OCI-LY3 (cell line): ENCODE measurements at regions not wholly inside any gene's neighbourhood (a gene's known extent, or its start where the extent isn't known, plus 50 kb on each side); places are given as distances from the start of the nearest gene placed in this dataset.

Source experiments
- H2AFZ ChIP-seq: fragments of 200-600, 300-600 bp; shearing (Covaris generic); 2 replicates; pipeline ENCODE4 v1.6.0; 2014; ENCODE audit warnings: antibody characterized with exemption, low read depth, low read length
- H3K27ac ChIP-seq: fragments of 200-600, 300-600 bp; sonication (generic); 2 replicates; pipeline ENCODE4 v1.5.1; 2014; ENCODE audit warnings: mild to moderate bottlenecking, low read length, moderate library complexity, mixed read lengths
- H3K27me3 ChIP-seq: fragments of 200-600, 300-600 bp; sonication (generic); 2 replicates; pipeline ENCODE4 v1.6.1; 2014; ENCODE audit warnings: low read depth, low read length, mixed read lengths
- H3K36me3 ChIP-seq: fragments of 200-600, 300-600 bp; sonication (generic); replicated peaks from 2 replicates; pipeline ENCODE3; 2014; ENCODE audit warnings: low read depth, low read length, mixed read lengths
- H3K4me1 ChIP-seq: fragments of 300-600, 200-600 bp; sonication (generic); 2 replicates; pipeline ENCODE4 v1.6.1; 2014; ENCODE audit warnings: low read length, mixed read lengths
- H3K4me2 ChIP-seq: fragments of 200-600, 300-600 bp; sonication (generic); 2 replicates; pipeline ENCODE4 v1.6.1; 2014; ENCODE audit warnings: low read length, mixed read lengths
- H3K4me3 ChIP-seq: fragments of 300-600, 200-600 bp; sonication (generic); 2 replicates; pipeline ENCODE4 v1.5.1; 2014; ENCODE audit warnings: antibody characterized with exemption, mild to moderate bottlenecking, low read length, moderate library complexity
- H3K79me2 ChIP-seq: fragments of 300-600, 200-600 bp; shearing (Covaris generic); 2 replicates; pipeline ENCODE4 v1.6.1; 2014; ENCODE audit warnings: mild to moderate bottlenecking, low read length, mixed read lengths
- H3K9ac ChIP-seq: fragments of 300-600, 200-600 bp; shearing (Covaris generic); 2 replicates; pipeline ENCODE4 v1.6.0; 2014; ENCODE audit warnings: mild to moderate bottlenecking, low read length, moderate library complexity
- H3K9me3 ChIP-seq: fragments of 200-600, 300-600 bp; shearing (Covaris generic); 2 replicates; pipeline ENCODE4 v1.6.1; 2014; ENCODE audit warnings: low read length, mixed read lengths; ENCODE audit not compliant: insufficient read depth
- H4K20me1 ChIP-seq: fragments of 200-600, 300-600 bp; sonication (generic); 2 replicates; pipeline ENCODE4 v1.6.1; 2016; ENCODE audit warnings: low read length, mixed read lengths; ENCODE audit not compliant: insufficient read depth
- EZH2phosphoT487 ChIP-seq: fragments of 200-600 bp; shearing (Covaris generic); IDR thresholded peaks from 2 replicates; pipeline ENCODE4 v1.6.1; 2018; ENCODE audit warnings: antibody characterized with exemption, mixed run types, low read depth
- TF ChIP-seq, protein P1 (sequence below): fragments of 200-600, 300-600 bp; sonication (generic); IDR thresholded peaks from 2 replicates; pipeline ENCODE4 v1.5.1; 2014; ENCODE audit warnings: antibody characterized with exemption, low read length, low read depth

DNA sequence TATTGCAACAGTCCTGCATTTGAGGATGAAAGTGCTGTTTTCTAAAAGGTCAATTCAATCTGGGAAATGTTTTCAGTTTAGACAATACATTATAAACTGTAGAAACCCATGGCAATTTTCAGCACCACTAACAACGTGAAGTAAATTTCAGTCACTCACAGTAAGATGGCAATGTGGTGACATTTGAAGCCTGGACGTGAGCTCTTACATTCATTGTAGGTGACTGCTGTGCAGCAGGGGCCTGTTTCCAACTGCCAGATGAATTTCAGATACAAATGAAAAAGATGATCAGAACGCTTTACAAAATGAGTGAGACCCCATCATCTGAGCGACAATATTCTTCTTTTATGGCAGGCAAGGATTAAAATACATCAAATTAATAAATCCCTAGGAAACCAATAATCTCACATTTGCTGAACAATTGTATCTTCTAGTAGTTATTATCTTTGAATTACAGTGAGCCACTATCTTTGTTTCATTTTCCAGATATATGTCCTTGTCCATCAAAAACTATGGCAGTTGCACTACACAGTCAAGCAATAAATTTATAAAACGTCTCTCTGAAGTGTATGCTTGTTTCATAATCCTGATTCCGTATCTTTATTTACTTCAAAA, 1816.8 kb downstream of the OLFM4 start:
- Histone ChIP-seq H3K36me3 (no peaks in the 10 kb centered on the region), H3K4me2 (no peak overlapping the region), H3K9me3 (no peaks in the 10 kb centered on the region), H3K27me3 (no peaks in the 10 kb centered on the region), H3K4me1 (no peaks in the 10 kb centered on the region), H3K79me2 (no peaks in the 10 kb centered on the region), H4K20me1 (no peaks in the 10 kb centered on the region), H3K4me3 (no peak overlapping the region), H3K27ac (no peak overlapping the region), H2AFZ (peak overlapping the region; percentile 47; the same call in 1 of the 2 replicates), H3K9ac (no peak overlapping the region)
- TF ChIP-seq, protein P1, sequence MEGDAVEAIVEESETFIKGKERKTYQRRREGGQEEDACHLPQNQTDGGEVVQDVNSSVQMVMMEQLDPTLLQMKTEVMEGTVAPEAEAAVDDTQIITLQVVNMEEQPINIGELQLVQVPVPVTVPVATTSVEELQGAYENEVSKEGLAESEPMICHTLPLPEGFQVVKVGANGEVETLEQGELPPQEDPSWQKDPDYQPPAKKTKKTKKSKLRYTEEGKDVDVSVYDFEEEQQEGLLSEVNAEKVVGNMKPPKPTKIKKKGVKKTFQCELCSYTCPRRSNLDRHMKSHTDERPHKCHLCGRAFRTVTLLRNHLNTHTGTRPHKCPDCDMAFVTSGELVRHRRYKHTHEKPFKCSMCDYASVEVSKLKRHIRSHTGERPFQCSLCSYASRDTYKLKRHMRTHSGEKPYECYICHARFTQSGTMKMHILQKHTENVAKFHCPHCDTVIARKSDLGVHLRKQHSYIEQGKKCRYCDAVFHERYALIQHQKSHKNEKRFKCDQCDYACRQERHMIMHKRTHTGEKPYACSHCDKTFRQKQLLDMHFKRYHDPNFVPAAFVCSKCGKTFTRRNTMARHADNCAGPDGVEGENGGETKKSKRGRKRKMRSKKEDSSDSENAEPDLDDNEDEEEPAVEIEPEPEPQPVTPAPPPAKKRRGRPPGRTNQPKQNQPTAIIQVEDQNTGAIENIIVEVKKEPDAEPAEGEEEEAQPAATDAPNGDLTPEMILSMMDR = no peak
- TF ChIP-seq EZH2phosphoT487 = no peak

DNA sequence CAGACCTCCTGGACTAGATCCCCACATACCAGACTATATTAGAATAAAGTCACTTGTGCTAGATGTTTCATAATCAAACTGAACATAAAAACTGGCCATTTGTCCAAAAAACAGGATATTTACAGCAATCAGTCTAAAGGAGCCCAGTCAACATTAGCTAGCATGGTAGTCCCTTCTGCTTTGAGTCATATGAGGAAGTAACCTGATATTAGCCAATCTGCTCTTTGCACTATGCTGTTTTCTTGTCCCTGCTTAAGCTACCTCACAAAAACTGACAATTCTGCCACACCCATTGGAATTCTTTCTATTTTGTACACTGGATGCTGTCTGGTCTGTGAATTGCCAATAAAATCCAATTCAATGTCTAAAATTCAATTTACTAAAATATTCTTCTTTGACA, 1824.2 kb downstream of the OLFM4 start:
- Histone ChIP-seq H3K4me3 (no peak overlapping the region), H3K9me3 (no peaks in the 10 kb centered on the region), H3K36me3 (no peaks in the 10 kb centered on the region), H3K4me1 (peaks cover 6% of the 10 kb centered on the region), H3K4me2 (no peak overlapping the region), H3K27ac (no peak overlapping the region), H3K27me3 (no peaks in the 10 kb centered on the region), H3K9ac (no peak overlapping the region), H3K79me2 (no peaks in the 10 kb centered on the region), H2AFZ (no peak overlapping the region), H4K20me1 (no peaks in the 10 kb centered on the region)
- TF ChIP-seq EZH2phosphoT487 = no peak
- TF ChIP-seq, protein P1 = no peak

DNA sequence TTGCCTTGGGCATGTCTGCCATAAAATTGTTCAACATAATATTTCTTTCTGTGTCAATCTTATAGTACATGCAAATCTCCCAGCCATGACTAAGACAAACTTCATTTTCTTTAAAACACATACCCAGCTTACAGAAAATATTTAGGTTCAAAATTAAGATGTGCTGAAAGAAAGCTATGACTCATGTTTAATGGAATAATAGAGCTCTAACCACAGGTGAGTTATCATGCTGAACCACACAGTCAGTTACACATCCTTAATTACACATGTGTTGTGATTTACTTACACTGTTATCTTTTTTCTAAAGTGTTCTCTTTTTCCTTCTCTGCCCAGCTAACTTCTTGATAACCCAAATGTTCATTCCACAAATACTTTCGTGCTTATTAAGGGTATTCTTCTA, 1831.2 kb downstream of the OLFM4 start:
- no peak overlapping the region for H3K4me2 ChIP-seq
- no peaks in the 10 kb centered on the region for H3K36me3 ChIP-seq
- H3K4me1 ChIP-seq = no peaks in the 10 kb centered on the region
- no peaks in the 10 kb centered on the region for H3K27me3 ChIP-seq
- H3K9ac ChIP-seq = no peak overlapping the region
- no peaks in the 10 kb centered on the region for H3K79me2 ChIP-seq
- no peak overlapping the region for H3K27ac ChIP-seq
- H3K4me3 ChIP-seq = no peak overlapping the region
- no peak overlapping the region for H2AFZ ChIP-seq
- no peaks in the 10 kb centered on the region for H3K9me3 ChIP-seq
- H4K20me1 ChIP-seq = no peaks in the 10 kb centered on the region
- TF ChIP-seq EZH2phosphoT487 = no peak
- TF ChIP-seq, protein P1 = no peak

DNA sequence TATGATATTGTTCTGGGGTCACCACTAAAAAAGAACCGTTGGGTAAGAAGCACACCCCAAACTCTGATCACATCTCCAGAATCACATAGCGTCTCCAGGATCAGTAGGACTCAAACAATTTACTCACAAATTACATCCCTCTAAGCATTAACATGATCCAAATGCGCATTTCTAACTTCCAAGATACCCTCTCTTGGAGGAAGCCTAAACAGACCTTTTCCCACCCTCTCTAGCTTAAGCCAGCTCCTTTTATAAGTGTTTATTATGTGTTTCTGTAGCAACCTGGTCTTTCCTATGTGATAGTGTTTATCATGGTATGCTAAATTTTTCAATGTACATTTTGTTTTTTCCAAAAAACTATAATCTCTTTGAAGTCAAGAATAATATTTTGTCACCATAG, 1846.5 kb downstream of the OLFM4 start:
- no peak for TF ChIP-seq EZH2phosphoT487
- TF ChIP-seq, protein P1 = no peak
- no peaks in the 10 kb centered on the region for H3K36me3 ChIP-seq
- no peak overlapping the region for H2AFZ ChIP-seq
- no peaks in the 10 kb centered on the region for H3K27me3 ChIP-seq
- no peak overlapping the region for H3K27ac ChIP-seq
- no peaks in the 10 kb centered on the region for H3K9me3 ChIP-seq
- no peak overlapping the region for H3K4me2 ChIP-seq
- no peak overlapping the region for H3K4me3 ChIP-seq
- no peaks in the 10 kb centered on the region for H3K4me1 ChIP-seq
- H3K79me2 ChIP-seq = no peaks in the 10 kb centered on the region
- H3K9ac ChIP-seq = no peak overlapping the region
- H4K20me1 ChIP-seq = no peaks in the 10 kb centered on the region
